Nephron progenitor cell (in vitro differentiated cells): ENCODE measurements at regions not wholly inside any gene's neighbourhood (a gene's known extent, or its start where the extent isn't known, plus 50 kb on each side); places are given as distances from the start of the nearest gene placed in this dataset.
"Not testable (repeated sequence)": the region's sequence is repeated elsewhere in the genome, so short reads cannot be mapped to it uniquely, and the experiment has no call there.

Experiments used
- DNase-seq: peaks from one replicate; pipeline ENCODE4 v3.0.0; 2021
- H3K27ac Mint-ChIP-seq: 2 replicates; pipeline ENCODE4 v1.8.0; 2021; ENCODE audit warnings: mild to moderate bottlenecking, moderate library complexity, mixed read lengths
- H3K27me3 Mint-ChIP-seq: 2 replicates; pipeline ENCODE4 v1.8.0; 2021; ENCODE audit warnings: mild to moderate bottlenecking, low read depth, mixed read lengths; ENCODE audit not compliant: poor library complexity
- H3K36me3 Mint-ChIP-seq: 2 replicates; pipeline ENCODE4 v1.8.0; 2021; ENCODE audit warnings: low read depth, mixed read lengths
- H3K4me1 Mint-ChIP-seq: 2 replicates; pipeline ENCODE4 v1.8.0; 2021; ENCODE audit warnings: mixed read lengths
- H3K4me3 Mint-ChIP-seq: 2 replicates; pipeline ENCODE4 v1.8.0; 2021; ENCODE audit warnings: mild to moderate bottlenecking, moderate library complexity, mixed read lengths
- H3K9me3 Mint-ChIP-seq: 2 replicates; pipeline ENCODE4 v1.8.0; 2021; ENCODE audit warnings: mild to moderate bottlenecking, moderate library complexity, mixed read lengths
- TF ChIP-seq, protein P1 (sequence below): fragments of 200-600 bp; sonication (generic); IDR thresholded peaks from 2 replicates; pipeline ENCODE4 v1.5.0; 2021; ENCODE audit warnings: antibody characterized with exemption

DNA sequence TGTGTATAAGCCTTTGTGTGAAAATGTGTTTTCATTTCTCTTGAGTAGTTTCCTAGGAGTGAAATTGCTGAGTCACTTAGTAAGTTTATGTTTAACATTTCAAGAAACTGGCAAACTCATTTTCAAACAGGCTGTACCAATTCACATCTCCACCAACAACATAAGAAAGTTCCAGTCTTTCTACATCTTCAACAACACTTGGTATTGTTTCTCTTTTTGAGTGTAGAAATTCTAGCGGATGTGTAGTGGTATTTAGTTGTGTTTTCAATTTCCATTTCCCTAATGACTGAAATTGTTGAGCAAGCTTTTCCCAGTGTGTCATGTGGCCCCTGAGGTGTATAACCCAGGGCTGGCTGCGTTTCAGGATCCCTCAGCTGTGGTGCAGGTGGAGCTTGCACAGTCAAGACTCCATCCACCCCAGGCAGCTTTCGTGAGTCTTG, 258.5 kb downstream of the PDCD6IP start:
- TF ChIP-seq, protein P1, sequence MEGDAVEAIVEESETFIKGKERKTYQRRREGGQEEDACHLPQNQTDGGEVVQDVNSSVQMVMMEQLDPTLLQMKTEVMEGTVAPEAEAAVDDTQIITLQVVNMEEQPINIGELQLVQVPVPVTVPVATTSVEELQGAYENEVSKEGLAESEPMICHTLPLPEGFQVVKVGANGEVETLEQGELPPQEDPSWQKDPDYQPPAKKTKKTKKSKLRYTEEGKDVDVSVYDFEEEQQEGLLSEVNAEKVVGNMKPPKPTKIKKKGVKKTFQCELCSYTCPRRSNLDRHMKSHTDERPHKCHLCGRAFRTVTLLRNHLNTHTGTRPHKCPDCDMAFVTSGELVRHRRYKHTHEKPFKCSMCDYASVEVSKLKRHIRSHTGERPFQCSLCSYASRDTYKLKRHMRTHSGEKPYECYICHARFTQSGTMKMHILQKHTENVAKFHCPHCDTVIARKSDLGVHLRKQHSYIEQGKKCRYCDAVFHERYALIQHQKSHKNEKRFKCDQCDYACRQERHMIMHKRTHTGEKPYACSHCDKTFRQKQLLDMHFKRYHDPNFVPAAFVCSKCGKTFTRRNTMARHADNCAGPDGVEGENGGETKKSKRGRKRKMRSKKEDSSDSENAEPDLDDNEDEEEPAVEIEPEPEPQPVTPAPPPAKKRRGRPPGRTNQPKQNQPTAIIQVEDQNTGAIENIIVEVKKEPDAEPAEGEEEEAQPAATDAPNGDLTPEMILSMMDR = no peak
- Mint-ChIP-seq H3K27me3 (no peaks in the 10 kb centered on the region), H3K4me1 (no peaks in the 10 kb centered on the region), H3K9me3 (peaks cover 18% of the 10 kb centered on the region), H3K36me3 (no peaks in the 10 kb centered on the region), H3K27ac (no peak overlapping the region), H3K4me3 (no peak overlapping the region)
- no peak for DNase-seq

DNA sequence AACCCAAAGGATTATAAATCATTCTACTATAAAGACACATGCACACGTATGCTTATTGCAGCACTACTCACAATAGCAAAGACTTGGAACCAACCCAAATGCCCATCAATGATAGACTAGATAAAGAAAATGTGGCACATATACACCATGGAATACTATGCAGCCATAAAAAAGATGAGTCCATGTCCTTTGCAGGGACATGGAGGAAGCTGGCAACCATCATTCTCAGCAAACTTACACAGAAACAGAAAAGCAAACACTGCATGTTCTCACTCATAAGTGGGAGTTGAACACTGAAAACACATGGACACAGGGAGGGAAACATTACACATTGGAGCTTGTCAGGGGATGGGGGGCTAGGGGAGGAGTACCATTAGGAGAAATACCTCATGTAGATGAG, 262.6 kb downstream of the PDCD6IP start:
- not testable (repeated sequence) for H3K27me3 Mint-ChIP-seq, H3K4me1 Mint-ChIP-seq, H3K36me3 Mint-ChIP-seq, H3K27ac Mint-ChIP-seq, H3K4me3 Mint-ChIP-seq, DNase-seq
- peaks cover 25% of the 10 kb centered on the region for H3K9me3 Mint-ChIP-seq

DNA sequence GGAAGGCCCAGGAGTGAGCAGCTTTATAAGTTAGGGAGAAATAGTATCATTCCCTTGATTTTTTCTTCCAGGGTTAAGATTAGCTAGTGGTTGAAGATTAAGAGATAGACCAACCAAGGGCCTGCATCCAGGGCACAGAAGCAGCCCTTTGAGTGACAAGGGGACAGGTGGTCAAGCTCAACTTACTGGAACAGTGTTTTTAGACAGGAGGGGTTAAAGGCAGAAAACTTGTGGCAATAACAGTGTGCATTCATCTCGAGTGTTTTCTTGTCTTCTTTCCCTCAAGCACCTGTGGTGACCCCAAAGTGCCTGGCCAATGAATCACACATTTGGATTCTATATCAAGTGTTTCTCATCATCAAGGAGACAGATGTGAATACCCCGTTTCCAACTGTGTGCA, 267.5 kb downstream of the PDCD6IP start:
- H3K36me3 Mint-ChIP-seq = no peaks in the 10 kb centered on the region
- no peak for DNase-seq
- H3K27ac Mint-ChIP-seq = peak overlapping the region; percentile 27

DNA sequence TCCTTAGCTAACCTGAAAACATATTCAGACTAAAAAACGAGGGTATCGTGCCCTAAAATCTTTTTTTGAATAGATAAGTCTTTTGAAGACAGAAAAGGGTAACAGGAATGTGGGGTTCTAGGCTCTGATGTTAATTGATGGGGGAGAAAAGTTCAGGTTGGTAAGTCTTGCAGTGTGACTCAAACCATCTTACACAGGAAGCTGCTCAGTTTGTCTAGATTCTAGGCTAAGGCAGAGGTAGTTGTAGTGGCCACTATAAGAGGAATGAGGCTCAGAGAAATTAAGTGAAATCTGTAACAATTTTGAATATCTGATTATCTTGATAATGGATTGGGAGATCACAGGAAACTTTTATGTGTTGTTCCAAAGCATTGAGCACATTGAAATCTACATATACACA, 267.9 kb downstream of the PDCD6IP start:
- Mint-ChIP-seq H3K27me3 (peaks cover 1% of the 10 kb centered on the region), H3K9me3 (peaks cover 11% of the 10 kb centered on the region), H3K36me3 (no peaks in the 10 kb centered on the region), H3K27ac (no peak overlapping the region), H3K4me3 (no peak overlapping the region), H3K4me1 (no peaks in the 10 kb centered on the region)
- TF ChIP-seq, protein P1 = no peak
- no peak for DNase-seq

More for the DNA sequence above, 267.5 kb downstream of the PDCD6IP start:
- H3K27me3 Mint-ChIP-seq = no peaks in the 10 kb centered on the region
- no peak overlapping the region for H3K4me3 Mint-ChIP-seq
- H3K9me3 Mint-ChIP-seq = peaks cover 15% of the 10 kb centered on the region
- no peaks in the 10 kb centered on the region for H3K4me1 Mint-ChIP-seq
- TF ChIP-seq, protein P1 = no peak

DNA sequence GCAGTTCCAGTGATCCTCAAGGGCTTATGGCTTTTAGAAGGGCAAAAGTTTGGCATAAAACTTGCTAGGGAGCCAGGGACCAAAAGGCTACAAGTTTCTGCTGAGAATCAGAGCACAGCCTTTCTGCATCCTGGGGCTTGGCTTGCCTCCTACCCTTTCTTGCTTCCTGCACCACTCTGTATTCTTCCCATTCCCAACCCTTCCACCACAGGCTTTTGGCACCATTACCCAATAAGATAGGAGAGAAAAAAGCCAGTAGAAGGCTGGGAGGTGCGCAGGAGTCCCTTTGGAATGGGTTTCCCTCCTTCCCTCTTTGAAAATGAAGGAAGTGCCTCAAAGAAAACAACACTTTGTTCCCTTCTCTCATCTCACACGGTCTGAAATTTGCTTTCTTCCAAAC, 268.6 kb downstream of the PDCD6IP start:
- Mint-ChIP-seq H3K36me3 (no peaks in the 10 kb centered on the region), H3K4me1 (no peaks in the 10 kb centered on the region), H3K9me3 (peaks cover 7% of the 10 kb centered on the region), H3K27ac (no peak overlapping the region), H3K27me3 (peaks cover 4% of the 10 kb centered on the region), H3K4me3 (no peak overlapping the region)
- TF ChIP-seq, protein P1 = no peak
- no peak for DNase-seq

DNA sequence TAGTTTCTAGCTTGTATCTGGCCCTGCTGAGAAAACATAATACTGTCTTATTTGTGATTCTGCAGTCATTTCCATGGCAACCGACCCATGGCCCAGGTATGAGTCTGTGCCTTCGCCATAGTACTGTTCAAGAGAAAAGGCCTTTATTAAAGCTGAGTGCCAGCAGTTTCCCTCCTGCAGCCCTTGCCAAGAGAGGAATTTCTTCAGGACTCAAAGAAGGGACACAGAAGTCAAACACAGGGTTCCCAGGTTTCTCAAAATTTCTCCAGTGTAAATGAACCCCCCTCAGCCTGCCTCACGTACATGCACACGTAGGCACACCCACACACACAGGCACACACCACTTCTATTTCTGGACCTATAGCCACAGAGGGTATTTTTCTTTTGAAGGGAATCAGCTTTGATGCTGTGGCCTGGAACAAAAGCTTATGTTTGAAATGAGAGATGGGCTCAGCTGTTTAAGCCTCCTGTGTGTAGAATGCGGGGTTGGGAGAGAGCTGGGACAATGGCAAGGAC, 269.2 kb downstream of the PDCD6IP start:
- no peaks in the 10 kb centered on the region for H3K36me3 Mint-ChIP-seq
- H3K27me3 Mint-ChIP-seq = peaks cover 4% of the 10 kb centered on the region
- H3K4me1 Mint-ChIP-seq = no peaks in the 10 kb centered on the region
- TF ChIP-seq, protein P1 = no peak
- no peak overlapping the region for H3K4me3 Mint-ChIP-seq
- peaks cover 5% of the 10 kb centered on the region for H3K9me3 Mint-ChIP-seq
- no peak overlapping the region for H3K27ac Mint-ChIP-seq
- no peak for DNase-seq
